NB4 (cell line): ENCODE measurements at regions not wholly inside any gene's neighbourhood (a gene's known extent, or its start where the extent isn't known, plus 50 kb on each side); places are given as distances from the start of the nearest gene placed in this dataset.

Experiments
- CTCF ChIP-seq: IDR thresholded peaks from one replicate; pipeline ENCODE4 v1.5.1; 2012; ENCODE audit warnings: low read depth, low read length
- MAX ChIP-seq: IDR thresholded peaks from 2 replicates; pipeline ENCODE4 v1.6.1; 2011; ENCODE audit warnings: low read depth, low read length
- POLR2A ChIP-seq: IDR thresholded peaks from 2 replicates; pipeline ENCODE4 v1.6.1; 2011; ENCODE audit warnings: mild to moderate bottlenecking; ENCODE audit not compliant: insufficient read length; ENCODE audit errors: extremely low read depth

GRCh38 chr6:23137611-23138010 is 568.2 kb downstream of the HDGFL1 start:
- TF ChIP-seq CTCF: no peak
- no peak for TF ChIP-seq POLR2A
- no peak for TF ChIP-seq MAX
